Heart left ventricle (tissue), 13 donors: ENCODE measurements at regions not wholly inside any gene's neighbourhood (a gene's known extent, or its start where the extent isn't known, plus 50 kb on each side); places are given as distances from the start of the nearest gene placed in this dataset.
"Not testable (repeated sequence)": the region's sequence is repeated elsewhere in the genome, so short reads cannot be mapped to it uniquely, and the experiment has no call there.

ENCODE experiments used
- POLR2A ChIP-seq, 2 donors: fragments of 450-650 bp; IDR thresholded peaks; one replicate each; pipeline ENCODE4 v1.6.1; 2017; ENCODE audit warnings: antibody characterized with exemption in 2 of 2, mild to moderate bottlenecking in 2 of 2, moderate library complexity in 2 of 2
- TF ChIP-seq, protein P1 (sequence below), 12 donors: fragments of 200-600 bp; sonication (generic) in 4 of 12; IDR thresholded peaks; one replicate each; pipeline versions ENCODE4 v1.5.0 to v1.8.0; 2018 to 2022; ENCODE audit warnings: antibody characterized with exemption in 12 of 12, mild to moderate bottlenecking in 5 of 12
- donor health status: ischemic (EF 13 %, LVEDD 7.1; RV severe dilation, severe dysfunction).
- donor health status: DM: no; HTN: yes; CAD: no.
- donor health status: DM: no; HTN: no; CAD: no.
- donor health status: ischemic (EF 25% LVEDD 6.9; RV normal size, moderate dysfunction).
- donor health status: ischemic (EF 25% LVEDD 5.7; RV mildly dilated, moderate dysfunction).
- donor health status: ischemic (EF 35%, LVEDD 5.7; RV mildly dilated, moderate dysfunction).
- donor health status: nonischemic (EF 11% LVEDD 7.7; RV severe dilation, severe dysfunction).
- donor health status: DM: yes; HTN: yes; CAD: no.
- donor health status: PGD.
- donor health status: ischemic (EF 29% LVEDD 5.4; RV normal size, mild dysfunction).
- donor health status: nonischemic (EF 23%, LVEDD 6.1; RV moderate dilation, normal function).

DNA sequence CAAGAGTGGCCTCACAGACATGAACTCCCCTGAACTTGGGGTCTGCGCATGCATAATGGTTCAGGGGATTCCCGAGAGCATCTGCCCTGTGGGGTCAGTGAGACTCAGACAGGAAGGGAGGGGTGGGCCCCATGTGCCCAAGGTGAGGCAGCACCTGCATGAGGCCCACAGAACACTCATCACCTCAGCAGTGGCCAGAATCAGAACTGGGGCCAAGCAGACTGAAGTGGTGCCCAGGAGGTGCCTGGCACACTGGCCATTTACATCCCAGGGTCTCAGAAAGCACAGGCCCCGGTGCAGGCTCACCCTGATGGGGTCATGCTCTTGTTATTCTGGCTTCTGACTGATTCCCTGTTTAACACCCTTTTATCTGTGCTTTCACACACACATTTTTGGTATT, 77.4 kb upstream of the C15orf39 start:
- TF ChIP-seq, protein P1, sequence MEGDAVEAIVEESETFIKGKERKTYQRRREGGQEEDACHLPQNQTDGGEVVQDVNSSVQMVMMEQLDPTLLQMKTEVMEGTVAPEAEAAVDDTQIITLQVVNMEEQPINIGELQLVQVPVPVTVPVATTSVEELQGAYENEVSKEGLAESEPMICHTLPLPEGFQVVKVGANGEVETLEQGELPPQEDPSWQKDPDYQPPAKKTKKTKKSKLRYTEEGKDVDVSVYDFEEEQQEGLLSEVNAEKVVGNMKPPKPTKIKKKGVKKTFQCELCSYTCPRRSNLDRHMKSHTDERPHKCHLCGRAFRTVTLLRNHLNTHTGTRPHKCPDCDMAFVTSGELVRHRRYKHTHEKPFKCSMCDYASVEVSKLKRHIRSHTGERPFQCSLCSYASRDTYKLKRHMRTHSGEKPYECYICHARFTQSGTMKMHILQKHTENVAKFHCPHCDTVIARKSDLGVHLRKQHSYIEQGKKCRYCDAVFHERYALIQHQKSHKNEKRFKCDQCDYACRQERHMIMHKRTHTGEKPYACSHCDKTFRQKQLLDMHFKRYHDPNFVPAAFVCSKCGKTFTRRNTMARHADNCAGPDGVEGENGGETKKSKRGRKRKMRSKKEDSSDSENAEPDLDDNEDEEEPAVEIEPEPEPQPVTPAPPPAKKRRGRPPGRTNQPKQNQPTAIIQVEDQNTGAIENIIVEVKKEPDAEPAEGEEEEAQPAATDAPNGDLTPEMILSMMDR (IDR thresholded peaks at IDR 0.05) = not testable (repeated sequence)
- not testable (repeated sequence) for TF ChIP-seq POLR2A (IDR thresholded peaks at IDR 0.05)
